ENCODE measurements at regions not wholly inside any gene's neighbourhood (a gene's known extent, or its start where the extent isn't known, plus 50 kb on each side); places are given as distances from the start of the nearest gene placed in this dataset.

DNA sequence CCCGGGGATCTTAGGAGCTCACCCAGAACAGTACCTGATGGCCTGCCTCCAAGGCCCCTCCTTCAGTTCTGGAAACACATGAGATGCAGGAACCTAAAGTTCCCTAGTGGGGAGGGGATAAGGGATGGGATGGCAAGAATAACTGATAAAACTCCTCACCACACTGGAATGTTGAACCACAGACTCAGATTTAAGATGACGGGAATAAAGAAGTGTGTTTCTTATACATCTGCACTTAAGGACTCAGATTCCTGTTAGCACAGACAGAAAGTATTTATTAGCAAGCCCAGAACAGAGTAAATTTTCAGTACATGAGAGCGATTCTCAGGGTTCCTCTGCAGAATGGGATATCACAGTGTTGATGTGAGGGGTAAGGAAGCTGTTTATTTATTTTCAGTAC lies 245.2 kb downstream of the TLE3 start:
- no peak for DNase-seq

DNA sequence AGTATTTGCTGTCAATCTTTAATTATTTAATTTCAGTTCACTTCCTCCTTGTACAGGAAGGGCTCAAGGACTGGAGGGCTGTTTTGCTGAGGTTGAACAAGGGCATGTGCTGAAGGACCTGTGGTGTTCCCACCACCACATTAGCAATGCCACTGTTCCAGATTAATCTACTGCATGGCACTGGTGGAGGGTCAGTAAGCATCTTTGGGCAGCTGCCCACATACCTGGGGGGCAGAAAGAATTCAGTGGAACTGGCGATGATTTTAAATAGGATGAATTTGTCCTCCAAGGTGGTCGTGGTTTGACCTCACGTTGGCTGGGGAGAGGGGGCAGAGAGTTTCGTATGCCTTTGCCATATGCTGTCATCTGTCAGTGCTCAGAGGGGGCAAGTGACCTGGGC lies 244.8 kb downstream of the TLE3 start:
- DNase-seq = no peak

DNA sequence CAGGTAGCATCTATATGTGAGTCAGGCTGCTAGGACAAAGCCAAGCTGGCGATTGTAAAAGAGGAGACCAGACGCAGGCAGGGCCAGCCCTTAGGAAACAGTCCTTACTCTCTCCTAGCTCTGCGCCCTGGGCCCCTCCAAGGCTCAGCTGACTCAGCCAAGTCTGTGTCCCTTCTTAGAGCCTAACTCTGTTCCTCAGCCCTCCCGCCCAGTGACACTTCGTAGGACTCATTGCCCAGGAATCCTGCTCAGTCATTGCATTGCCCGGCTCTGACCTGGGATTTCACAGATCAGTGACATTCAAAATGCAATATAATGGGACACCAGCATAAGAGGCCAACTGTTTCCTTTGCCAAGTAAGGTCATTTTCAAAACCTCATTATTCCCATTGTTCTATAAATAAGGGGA lies 244.2 kb downstream of the TLE3 start:
- no peak for DNase-seq

DNA sequence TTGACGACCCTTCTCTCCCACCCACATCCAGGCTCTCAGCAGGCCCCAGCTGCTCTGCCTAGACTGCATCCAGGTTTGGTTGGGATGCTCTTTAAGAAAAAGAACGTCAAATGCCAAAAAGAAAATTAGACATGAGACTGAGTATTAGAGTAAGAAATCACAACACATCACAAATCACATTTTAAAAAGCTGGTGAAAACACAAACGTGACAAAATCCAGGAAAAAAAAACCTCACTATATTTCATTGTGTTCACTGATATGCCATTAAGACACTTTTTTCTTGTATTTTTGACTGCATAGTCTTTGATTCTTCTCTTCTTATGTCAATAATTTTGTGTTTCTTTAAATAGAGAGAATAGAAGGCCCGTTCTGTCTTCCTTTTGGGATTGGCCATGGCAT lies 243.7 kb downstream of the TLE3 start:
- DNase-seq = no peak

DNA sequence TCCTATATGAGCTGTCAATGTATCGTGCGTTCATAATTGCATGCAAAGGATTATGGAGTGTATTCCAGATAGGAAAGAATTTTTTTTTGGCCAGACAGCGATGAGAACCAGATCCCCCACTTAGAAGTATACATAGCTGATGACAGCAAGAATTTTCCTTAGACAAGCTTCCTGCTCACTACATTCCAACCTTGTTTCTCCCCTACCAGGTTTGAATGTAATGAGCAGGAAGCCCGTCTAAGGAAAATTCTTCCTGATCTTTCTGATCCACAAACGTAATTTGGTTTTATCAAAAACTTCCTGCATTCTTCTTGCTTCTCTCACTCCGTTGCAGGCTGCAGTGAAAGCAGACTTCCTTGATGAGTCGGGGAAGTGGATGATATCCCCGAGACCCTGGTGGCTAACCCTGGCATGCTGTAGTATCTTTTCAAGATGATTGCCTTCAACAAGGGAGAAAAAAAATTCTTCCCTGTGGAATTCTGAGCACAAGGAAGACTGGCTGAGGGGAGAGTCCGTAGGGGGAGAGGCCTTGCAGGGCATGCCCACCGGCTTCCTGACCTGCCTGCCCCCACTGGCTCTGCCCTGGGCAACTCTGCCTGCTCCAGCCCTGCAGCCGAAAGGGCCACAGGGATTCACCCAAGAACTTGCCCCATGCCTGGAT lies 243.1 kb downstream of the TLE3 start:
- DNase-seq = no peak

DNA sequence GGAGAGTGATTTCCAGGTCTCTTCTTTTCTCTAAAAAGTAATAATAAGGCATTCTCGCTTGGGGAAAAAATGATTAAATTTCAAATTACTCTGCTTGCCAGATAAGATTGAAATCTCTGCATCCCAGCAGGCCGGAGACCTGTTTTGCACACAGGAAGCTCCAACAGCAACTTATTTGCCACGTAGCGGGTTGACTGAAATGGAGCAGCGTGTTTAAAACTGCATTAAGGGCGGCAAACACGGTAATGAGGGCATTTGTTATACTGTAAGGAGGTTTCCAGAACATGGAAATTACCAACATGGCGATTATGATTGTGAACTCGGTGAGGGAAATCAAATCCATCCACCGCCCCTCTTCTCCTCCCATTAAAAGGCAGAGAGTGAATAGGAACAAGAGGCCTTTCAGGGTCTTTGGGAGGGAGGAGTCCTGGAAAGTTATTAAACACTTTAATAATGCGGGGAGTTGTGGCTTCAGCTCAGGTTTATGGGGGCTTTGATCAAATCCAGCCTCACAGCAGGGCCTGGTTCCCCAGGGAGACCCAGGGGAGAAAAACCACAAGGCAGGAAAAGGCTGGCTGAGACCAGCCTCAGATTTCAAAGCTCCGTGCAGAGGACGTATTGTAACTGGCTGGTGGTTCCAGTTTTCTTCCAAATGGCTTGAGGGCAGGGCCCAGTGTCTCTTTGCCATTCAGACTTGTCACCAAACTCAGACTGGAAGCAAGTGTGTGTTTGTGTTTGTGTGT lies 242.3 kb downstream of the TLE3 start:
- DNase-seq = no peak

DNA sequence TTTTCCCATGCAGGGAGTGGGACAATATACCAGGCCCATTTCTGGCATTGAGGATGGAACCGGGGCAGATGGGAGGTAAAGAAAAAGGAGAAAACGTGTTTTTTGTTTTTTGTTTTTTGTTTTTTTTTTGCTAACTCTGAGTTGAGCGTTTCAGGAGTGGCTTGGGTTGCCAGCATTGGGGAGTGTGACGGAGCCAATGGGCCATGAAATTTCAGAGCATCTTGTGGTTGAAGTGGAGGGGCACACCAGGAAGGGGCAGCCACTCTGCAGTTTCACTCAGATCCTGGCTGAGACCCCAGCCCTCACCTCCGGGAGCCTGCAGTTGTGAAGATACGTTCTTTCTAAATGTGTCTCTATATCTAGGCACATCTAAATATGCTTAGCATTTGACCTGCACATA lies 240.5 kb downstream of the TLE3 start:
- DNase-seq = no peak

DNA sequence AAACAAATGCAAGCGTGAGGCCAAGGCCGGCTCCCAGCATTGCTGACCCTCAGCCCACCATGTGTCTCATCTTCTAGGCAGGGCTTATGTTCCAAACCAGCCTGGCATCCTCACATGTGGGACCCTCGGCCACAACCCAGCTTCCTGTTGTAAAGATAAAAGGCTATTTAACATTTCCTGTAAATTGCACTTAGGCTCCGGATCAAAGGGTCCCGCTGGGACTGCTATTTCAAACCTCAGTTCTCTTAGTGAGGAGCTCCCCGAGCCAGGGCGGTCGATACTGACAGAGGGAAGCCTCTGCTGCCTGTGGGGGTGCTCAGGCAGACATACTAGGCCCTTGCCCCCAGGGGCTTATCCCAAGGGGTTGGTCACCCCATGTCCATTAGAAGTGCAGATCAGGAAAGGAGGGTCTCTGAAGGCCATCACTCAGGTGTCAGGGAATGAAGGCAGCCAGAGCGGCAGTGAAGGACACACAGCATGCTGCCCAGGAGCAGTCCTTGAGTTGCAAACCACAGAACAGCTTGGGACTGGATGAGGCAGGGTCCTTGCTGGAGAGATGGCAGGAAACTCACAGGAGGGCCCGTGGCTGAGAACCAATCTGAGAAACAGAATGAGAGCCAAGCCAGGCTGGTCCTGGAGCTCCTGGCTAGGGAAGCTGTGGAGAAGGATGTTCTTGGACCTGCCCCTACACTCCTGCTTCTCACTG lies 239.9 kb downstream of the TLE3 start:
- DNase-seq = no peak

DNA sequence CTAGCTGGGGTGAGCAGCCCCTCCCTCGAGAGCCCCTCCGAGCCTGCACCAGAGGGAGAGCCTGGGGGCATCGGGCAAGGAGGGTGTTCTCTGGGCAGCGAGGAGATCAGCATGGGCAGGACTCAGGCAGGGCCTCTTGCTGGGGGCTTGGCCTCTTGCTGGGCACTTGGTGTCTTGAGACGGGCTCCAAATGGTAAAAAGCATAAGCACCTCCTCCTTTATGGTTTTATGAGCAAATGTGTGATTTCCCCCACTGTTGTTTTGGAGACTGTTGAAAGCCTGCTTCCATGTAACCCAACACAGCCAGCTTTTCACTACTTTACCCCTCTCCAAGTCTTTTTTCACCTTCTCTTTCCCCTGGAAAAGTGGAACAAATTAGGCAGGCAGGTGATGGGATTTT lies 239.3 kb downstream of the TLE3 start:
- DNase-seq = no peak

DNA sequence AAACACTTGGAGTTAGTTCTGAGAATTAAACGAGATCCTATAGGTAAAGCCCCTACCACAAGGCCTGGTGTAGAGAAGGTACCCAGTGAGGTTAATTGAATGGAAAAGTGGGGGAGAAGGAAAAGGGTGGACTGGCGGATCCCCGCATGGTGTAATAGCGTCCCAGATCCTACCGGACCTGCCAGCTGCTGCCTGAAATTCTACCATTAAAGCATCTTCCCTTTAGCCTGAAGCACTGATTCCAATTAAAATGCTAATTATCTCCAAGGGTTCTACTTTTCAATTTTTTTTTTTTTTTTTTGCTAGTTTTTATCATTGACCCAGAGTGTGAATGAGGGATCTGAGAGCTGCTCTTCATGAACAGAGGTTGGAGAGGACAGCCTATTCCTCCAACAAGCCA lies 237.9 kb downstream of the TLE3 start:
- DNase-seq = no peak

DNA sequence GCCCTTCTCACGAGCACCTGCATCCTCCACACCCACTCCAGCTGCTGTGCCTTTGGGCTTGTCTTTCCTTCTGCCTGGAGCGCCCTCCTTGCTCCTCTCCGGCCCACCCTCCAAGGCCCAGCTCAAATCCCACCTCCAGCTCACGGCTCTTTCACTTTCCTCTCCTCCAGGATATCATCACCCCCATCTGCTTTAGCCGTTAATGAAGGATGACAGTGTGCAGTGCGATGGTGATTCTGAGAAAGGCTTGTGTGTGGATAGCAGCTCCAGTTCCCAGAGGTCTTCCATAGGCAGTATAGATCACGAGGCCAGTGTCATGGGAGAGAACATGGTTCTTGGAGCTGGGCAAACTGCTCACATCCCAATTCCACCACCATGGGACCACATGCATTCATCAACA lies 237.4 kb downstream of the TLE3 start:
- DNase-seq = no peak

DNA sequence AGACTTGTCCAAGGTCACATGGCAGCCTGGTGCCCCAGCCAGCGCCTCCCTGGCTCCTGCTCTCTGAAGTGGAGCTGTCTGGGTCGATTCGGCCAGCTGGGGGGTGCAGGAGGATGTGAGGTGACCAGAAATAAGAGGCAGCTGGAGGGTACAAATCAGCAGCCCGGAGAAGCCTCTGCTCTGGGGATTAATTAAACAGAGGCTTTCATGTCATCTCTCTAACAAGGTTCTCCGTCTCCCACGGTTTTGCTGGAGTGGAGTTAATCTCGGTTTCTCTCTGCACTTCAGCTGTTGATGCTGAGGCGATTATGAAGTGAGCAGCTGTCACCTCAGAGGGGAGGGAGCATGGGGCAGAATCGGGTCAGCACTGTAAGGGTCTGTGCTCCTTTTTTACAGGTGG lies 236.8 kb downstream of the TLE3 start:
- DNase-seq = no peak

DNA sequence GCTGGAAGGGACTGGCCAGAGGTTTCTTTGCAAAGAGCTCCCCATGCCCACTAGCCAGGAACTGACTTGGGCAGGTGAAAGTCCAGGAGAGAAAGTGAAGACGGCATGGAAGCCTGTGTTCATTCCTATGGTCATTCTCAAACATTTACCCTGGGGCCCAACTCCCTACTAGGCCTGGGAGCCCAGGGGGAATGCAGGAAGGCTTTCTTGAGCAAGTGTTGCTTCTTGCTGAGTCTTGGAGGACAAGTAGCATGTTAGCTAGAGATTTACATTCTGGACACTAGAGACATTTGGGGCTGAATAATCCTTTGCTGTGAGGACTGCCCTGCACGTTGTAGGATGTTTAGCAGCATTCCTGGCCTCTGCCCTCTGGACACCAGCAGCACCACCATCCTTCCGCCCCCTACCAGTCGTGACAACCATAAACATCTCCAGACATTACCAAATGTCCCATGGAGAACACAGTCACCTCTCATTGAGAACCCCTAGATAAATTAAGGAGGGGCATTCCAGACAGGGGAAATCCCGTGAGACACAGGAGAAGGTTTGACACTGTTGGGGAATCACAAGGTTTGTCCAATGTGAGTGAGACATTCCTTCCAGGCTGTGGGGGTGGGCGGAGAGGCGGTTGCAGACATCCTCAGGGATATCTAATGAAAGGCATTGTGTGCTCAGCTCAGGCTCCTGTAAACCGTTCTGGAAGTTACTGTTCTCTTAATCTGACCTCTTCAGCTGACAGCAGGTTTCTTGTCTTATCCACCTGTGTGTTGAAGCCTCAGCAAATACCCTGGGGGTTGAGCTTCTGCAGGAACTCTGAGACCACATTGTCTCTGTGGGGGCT lies 236.2 kb downstream of the TLE3 start:
- no peak for DNase-seq

DNA sequence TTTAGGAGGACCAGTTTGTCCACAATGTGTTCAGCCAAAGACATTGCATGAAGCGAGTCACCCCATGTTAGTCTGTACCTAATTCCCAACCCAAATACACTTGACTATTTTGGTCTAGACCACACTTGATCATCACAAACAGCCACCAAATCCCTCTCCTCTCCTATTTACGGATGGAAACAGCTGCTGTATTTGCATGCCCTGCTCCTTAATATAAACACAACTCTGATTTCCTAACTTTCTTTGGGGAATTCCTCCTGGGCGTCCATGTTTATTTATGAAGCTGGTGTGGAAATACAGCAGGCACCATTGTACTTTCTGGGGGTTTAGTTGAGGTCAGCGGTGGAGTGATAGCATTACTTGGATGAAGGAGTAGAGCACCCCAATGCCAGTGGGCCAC lies 235.2 kb downstream of the TLE3 start:
- DNase-seq = no peak

DNA sequence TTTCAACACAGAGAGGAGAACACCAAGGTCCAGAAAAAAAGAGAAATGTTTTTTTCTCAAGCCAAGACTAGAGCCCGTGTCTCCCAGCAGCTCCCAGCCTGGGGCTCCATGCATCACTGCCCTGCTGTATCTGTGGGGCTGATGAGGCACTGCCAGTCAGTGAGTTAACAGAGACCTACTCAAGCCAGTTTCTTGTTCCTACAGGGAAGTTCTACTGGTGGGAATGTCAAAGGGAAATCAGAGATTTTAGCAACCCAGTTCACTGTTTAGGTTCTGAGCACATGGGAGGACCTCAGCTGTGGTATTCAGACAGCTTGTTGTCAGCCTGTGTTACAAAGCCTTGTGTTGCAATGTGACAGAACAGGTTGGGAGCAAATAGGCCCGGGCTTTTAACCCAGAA lies 234.3 kb downstream of the TLE3 start:
- no peak for DNase-seq

DNA sequence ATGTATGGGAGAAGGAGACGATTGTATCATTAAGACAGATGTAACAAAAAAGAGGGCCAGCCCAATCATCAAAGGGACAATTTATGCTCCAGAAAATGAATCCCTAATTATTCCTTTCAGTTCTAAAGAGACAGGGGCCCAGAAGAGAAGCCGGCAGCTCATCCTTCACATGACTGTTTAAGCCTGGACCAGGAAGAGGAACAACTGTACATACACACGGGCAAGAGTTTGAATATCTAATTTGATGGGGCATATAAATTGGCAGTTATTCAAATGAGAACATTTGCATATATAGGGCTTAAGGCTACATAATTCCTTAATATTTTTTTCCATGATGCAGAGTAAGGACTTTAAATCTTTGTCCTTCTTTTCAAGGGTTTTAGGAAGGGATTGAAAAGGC lies 232.3 kb downstream of the TLE3 start:
- no peak for DNase-seq

DNA sequence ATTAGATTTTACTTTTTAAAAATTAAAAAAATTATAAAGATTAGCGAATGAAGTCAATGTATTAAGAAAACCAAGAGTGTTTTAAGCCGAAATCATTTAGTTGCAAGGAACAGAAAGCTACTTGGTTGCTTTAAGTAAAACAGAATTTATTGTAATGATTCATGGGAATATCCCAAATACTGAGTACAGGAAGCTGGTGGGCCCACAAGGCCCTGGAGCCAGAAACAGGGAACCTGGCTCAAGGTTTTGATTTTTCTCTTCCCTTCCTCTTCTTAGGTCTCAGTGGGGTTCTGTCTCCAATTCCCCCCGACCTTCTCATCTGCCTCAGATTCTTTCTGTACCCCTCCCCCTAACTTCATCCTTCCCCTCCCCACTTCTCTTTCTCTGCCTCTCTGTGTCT lies 229.0 kb downstream of the TLE3 start:
- no peak for DNase-seq

DNA sequence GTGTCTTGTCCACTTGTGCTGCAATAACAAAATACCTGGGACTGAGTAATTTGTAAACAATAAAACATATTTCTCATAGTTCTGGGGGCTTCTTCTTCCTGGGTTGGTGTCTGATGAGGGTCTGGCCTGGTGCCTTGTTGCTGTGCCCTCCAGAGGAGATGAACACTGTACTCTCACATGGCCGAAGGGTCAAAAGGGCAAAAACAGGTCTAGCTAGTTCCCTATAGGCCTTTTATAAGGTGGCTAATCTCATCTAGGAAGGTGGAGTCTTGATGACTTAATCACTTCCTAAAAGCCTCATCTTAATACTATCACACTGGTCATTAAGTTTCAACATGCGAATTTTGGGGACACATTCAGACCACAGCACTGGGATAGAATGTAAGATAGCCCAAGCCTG lies 228.4 kb downstream of the TLE3 start:
- DNase-seq = no peak

DNA sequence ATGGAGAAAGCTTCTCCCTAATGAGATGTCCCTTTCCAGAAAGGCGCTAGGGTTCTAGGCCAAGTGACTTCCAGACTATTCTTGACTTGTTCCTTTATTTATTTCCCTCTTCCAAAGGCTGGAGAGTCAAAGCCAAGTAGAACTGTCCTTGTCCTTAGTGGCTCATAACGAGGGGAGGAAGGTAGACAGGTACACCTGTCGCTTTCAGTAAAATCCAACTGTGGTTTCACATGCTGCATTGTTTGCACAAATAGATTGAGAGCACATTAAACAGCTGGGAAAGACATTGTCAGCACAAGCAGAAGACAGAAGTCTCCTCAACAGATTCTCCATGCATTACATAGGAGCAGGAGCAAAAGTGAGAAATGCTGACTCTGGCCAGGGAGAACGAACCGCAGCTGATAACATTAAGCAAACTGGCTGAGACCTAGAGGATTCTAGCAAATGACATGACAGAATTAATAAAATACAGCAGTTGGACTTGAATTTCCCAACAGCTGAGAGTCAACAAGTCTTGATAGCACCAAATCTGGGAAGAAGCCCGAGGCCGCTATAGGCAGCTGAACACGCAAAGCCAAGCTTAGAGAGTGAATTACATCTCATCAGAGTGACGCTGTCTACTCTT lies 227.7 kb downstream of the TLE3 start:
- DNase-seq = no peak

DNA sequence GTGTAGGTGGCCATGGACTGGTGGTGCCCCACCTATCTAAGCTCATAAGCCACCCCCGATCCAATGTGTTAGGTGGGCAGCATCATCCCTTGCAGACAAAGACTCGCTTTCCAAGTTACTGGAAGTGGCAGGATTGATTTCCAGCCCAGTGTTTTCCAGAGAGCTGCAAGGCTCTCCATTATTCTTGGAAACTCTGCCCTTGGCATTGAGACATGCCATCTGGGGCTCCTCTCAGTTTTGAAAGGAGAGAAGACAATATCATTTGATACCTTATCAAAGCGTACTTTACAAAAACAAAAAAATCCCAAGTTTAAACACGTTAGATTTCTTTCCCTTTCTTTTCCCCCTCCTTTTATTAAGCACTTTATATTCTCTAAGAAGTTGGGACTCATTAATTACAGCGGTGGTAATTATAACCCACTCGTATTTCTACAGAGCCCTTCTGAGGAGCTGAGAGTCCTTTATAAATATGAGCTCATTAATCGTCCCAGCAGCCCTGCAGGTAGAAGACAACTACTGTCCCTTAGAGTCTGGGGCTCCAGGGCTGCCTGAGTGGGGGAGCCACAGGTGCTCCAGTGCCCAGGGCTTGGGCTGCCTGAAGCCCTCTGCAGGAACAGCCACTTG lies 226.1 kb downstream of the TLE3 start:
- DNase-seq = no peak

DNA sequence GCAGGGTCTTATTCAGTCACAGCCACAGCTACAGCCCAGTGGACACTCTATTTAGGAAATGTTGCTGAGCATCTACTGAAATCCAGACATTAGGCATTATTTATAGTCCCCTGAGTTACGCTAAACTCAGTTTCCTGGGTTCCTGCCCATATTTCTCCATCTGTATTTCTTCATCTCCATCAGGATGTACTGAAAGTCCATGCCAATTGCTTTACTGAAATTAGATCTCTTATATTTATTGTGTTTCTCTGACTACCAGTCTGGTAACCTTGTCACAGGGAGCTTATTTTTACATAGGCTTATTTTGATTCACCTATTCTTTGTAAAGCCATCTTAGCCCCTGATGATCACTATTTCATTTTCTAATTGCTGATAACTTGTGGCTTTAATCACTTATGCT lies 223.9 kb downstream of the TLE3 start:
- DNase-seq = no peak

DNA sequence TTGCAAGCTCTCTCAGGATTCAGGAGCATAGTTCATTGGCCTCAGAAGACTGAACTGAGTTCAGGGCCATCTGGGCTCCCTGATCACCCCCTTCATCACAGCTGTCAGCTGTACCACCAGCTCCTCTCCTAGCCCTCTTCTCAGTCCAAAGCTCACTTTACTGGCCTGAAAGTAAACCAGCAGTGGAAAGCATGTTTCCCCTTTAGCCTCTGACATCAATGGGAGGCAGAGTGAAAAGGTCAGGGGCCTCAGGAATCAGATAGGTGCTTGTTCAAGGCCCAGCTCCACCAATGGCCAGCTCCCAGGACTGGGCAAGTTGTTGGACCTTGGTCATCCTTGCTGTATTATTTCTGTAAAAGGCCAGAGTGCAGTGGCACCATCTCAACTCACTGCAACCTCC lies 223.4 kb downstream of the TLE3 start:
- DNase-seq = no peak

All from T-helper 9 cell (primary cell).